ENCODE measurements at regions not wholly inside any gene's neighbourhood (a gene's known extent, or its start where the extent isn't known, plus 50 kb on each side); places are given as distances from the start of the nearest gene placed in this dataset.
"Not testable (repeated sequence)": the region's sequence is repeated elsewhere in the genome, so short reads cannot be mapped to it uniquely, and the experiment has no call there.

- DNase-seq (ENCODE audit: low read depth): not testable (repeated sequence)
Observed at GRCh38 chr5:38678697-38679096, 122.3 kb upstream of the LIFR start.

- no peak for DNase-seq (ENCODE audit: low read depth)
Observed at GRCh38 chr5:38680094-38680825, 123.8 kb upstream of the LIFR start.

GRCh38 chr5:38681029-38681706, 124.7 kb upstream of the LIFR start:
- no peak for DNase-seq (ENCODE audit: low read depth)

- no peak for DNase-seq (ENCODE audit: low read depth)
Observed at GRCh38 chr5:38681966-38682365, 125.5 kb upstream of the LIFR start.

GRCh38 chr5:38686658-38687057, 130.2 kb upstream of the LIFR start:
- DNase-seq (ENCODE audit: low read depth): no peak

GRCh38 chr5:38692346-38692745, 135.9 kb upstream of the LIFR start:
- no peak for DNase-seq (ENCODE audit: low read depth)

- DNase-seq (ENCODE audit: low read depth): no peak
Observed at GRCh38 chr5:38692781-38693527, 136.5 kb upstream of the LIFR start.

GRCh38 chr5:38695021-38695958, 138.8 kb upstream of the LIFR start:
- no peak for DNase-seq (ENCODE audit: low read depth)

GRCh38 chr5:38697013-38697412, 140.6 kb upstream of the LIFR start:
- DNase-seq (ENCODE audit: low read depth): no peak

- DNase-seq (ENCODE audit: low read depth): not testable (repeated sequence)
Observed at GRCh38 chr5:38705529-38705928, 140.3 kb upstream of the OSMR start.

GRCh38 chr5:38706376-38706775, 139.4 kb upstream of the OSMR start:
- DNase-seq (ENCODE audit: low read depth): no peak

- DNase-seq (ENCODE audit: low read depth): no peak
Observed at GRCh38 chr5:38707352-38708210, 138.2 kb upstream of the OSMR start.

- DNase-seq (ENCODE audit: low read depth): no peak
Observed at GRCh38 chr5:38709678-38710306, 136.0 kb upstream of the OSMR start.

- no peak for DNase-seq (ENCODE audit: low read depth)
Observed at GRCh38 chr5:38710627-38711026, 135.2 kb upstream of the OSMR start.

- DNase-seq (ENCODE audit: low read depth): no peak
Observed at GRCh38 chr5:38712391-38712790, 133.4 kb upstream of the OSMR start.

- no peak for DNase-seq (ENCODE audit: low read depth)
Observed at GRCh38 chr5:38714240-38714639, 131.6 kb upstream of the OSMR start.

GRCh38 chr5:38714703-38715355, 131.0 kb upstream of the OSMR start:
- DNase-seq (ENCODE audit: low read depth): no peak

- DNase-seq (ENCODE audit: low read depth): peak; percentile 52
Observed at GRCh38 chr5:38715696-38716095, 130.1 kb upstream of the OSMR start.

GRCh38 chr5:38716516-38716915, 129.3 kb upstream of the OSMR start:
- DNase-seq (ENCODE audit: low read depth): no peak
